Stimulated activated CD4-positive, alpha-beta T cell treated with anti-CD3 and anti-CD28 coated beads, Interleukin-2, amount 100 ng/mL, for 24 hours (primary cell): ENCODE measurements at regions not wholly inside any gene's neighbourhood (a gene's known extent, or its start where the extent isn't known, plus 50 kb on each side); places are given as distances from the start of the nearest gene placed in this dataset.
"Not testable (repeated sequence)": the region's sequence is repeated elsewhere in the genome, so short reads cannot be mapped to it uniquely, and the experiment has no call there.

Experiments
- DNase-seq, 2 donors: peaks; one replicate each; pipeline ENCODE4 v3.0.0-alpha.2; 2020

- DNase-seq, result no peak
These were observed 985.8 kb downstream of the TRAM1L1 start for GRCh38 chr4:116099596-116099995.

DNA sequence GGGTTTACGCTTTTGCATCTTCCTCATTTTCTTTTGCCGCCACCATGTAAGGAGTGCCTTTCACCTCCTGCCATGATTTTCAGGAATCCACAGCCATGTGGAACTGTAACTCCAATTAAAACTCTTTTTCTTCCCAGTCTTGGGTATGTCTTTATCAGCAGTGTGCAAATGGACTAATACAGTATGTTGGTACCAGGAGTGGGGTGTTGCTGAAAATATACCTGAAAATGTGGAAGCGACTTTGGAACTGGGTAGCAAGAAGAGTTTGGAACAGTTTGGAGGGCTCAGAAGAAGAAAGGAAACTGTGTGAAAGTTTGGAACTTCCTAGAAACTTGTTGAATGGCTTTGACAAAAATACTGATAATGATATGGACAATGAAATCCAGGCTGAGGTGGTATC, 983.9 kb upstream of the NDST4 start:
- DNase-seq, result not testable (repeated sequence)

- no peak for DNase-seq
These were observed 979.5 kb upstream of the NDST4 start for GRCh38 chr4:116092961-116093360.

GRCh38 chr4:116088771-116089170, 975.4 kb upstream of the NDST4 start:
- no peak for DNase-seq

GRCh38 chr4:116082808-116083366, 969.5 kb upstream of the NDST4 start:
- no peak for DNase-seq

DNA sequence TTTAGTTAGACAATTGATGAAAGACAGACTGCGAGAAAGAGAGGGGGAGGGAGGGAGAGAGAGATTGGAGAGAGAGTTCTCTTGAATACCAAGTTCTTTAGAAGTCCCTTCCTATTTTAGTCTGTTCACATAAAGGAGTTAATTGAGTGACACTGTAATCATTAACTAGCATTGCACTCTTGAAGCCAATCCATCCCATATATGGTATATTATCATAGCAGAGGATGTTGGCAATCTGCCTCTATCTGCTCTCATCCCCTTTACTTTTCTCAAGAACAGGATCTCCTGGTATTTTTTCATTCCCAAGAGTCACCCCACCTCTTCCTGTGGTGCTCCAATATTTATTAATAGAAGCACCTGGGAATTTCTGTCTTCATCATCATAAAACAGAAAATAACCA, 959.6 kb upstream of the NDST4 start:
- DNase-seq, result no peak

DNA sequence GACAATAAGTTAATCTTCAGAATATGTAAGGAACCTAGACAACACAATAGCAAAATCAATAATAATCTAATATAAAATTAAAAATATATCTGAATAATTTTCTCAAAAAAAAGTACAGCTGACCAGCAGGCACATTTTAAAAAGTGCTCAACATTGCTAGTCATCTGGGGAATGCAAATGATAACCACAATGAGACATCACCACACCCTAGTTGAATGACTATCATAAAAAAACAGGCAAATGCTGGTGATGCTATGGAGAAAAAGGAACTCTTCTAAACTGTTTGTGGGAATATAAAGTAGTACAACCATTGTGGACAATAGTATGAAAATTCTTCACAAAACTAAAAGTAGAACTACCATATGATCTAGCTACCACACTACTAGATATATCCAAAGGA, 956.9 kb upstream of the NDST4 start:
- no peak for DNase-seq

GRCh38 chr4:116066711-116067245, 953.4 kb upstream of the NDST4 start:
- DNase-seq, result no peak

GRCh38 chr4:116064331-116064730, 950.9 kb upstream of the NDST4 start:
- no peak for DNase-seq

DNA sequence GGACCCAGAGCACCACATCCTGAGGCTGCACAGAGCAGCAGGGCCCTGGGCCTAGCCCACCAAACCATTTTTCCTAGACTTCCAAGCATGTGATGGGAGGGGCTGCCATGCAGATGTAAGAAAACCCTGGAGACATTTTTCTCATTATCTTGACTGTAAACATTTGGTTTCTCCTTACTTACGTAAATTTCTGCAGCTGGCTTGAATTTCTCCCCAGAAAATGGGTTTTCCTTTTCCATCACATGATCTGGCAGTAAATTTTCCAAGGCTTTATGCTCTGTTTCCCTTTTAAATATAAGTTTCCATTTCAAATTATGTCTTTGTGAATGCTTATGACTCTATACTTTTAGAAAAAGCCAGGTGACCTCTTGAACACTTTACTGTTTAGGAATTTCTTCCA, 945.9 kb upstream of the NDST4 start:
- no peak for DNase-seq

DNA sequence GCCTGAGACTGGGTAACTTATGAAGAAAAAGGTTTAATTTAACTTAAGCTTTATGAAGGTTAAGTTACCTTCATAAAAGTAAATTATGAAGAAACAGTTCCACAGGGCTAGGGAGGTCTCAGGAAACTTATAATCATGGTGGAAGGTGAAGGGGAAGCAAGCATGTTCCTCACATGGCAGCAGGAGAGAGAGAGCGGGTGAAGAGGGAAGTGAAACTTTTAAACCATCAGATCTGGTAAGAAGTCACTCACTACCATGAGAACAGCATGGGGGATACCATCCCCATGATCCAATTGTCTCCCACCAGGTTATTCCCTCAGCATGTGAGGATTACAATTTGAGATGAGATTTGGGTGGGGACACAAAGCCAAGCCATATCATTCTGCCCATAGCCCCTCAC, 944.7 kb upstream of the NDST4 start:
- no peak for DNase-seq

GRCh38 chr4:116055857-116056827, 942.7 kb upstream of the NDST4 start:
- DNase-seq, result no peak

DNA sequence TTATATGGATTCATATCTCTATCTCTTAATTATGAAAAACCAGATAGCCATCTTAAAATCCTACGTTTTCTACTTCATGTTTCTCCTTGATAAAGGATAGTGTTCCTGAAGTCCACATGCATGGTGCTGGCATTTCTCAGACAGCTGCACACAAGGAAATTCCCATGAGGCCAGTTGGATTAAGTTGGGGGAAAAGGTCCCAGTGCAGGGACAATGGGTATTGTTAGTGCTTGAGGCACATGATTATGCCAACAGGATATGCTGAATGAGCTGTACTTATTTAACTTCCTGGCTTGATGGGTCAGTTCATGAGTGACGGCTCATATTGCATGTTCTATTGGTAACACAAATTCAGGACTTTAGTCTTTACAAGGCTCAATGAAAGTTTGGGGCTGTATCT, 913.9 kb upstream of the NDST4 start:
- no peak for DNase-seq

GRCh38 chr4:116024954-116025708, 911.7 kb upstream of the NDST4 start:
- DNase-seq, result no peak

DNA sequence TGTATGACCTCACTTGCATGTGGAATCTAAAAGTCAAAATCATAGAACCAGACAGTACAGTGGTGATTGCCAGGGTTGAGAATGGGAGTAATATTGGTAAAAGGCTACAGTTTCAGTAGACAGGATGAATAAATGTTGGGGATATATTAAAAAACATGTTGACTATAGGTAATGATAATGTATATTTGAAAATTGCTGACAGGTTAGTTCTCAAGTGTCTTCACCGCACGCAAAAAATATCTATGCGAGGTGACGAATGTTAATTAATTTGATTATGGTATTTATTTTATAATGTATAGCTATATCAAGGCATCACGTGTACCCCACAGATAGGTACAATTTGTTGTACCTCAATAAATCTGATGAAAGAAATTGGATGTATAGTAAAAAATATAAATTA, 909.6 kb upstream of the NDST4 start:
- DNase-seq, result no peak

DNA sequence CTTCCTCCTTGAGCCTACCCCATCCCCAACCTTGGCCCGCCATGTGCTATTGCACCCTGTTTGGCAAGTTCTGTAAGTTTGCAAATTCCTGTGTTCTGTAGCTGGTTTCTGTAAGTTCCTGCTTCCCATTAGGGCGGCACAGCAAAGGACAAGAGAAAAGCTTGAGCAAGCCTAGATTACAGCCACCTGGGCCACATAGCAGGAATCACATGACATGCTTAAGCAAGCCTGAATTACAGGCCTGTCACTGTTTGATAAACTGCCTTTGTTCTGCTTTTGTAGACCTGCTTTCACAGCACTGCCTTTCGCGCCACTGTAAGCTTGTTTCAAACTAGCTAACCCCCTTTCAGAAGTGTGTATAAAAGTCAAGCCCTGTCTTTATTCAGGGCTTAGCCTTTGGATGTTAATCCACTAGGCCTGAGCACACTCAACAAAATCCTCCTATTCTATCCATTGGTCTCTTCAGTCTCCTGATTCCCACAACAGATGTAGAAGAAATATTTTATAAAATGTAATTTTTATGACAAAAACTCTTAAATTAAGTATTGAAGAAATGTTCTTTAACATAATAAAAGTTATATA, 906.8 kb upstream of the NDST4 start:
- no peak for DNase-seq

DNA sequence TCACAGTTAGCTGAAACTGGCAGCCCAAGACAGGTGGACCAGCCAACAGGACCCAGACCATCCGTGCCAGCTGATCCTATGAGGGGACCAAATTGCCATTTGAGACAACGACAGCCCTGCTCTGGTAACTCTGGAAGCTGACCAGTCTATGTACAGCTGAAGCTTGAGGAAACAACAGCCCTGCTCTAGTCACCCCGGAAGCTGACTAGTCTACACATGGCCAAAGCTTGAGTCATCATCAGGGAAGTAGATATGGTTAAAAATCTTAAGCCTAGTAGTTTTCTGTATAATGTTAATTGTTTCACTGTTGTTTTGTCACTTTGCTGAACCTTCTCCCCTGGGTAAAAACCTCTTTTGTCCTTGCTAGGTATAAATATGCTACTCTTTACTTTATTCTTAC, 905.4 kb upstream of the NDST4 start:
- no peak for DNase-seq

DNA sequence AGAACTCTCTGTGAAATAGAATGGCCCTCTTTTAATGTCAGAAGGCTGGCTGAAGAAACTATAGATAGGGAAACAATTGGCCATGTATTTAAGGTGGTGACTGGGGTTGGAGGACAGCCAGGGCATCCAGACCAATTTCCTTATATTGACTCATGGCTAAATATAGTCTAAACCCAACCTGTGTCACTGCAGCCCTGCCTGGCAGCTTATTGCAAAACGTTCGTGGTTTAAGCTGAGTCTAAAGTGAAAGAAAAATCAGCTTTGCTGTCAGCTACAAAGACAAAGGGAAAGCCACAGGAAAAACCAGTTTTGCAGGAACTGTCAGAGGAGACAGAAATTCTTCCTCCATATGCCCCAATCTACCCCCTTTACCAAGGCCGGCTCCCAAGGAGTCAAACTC, 902.8 kb upstream of the NDST4 start:
- no peak for DNase-seq

GRCh38 chr4:116015549-116015948, 902.1 kb upstream of the NDST4 start:
- no peak for DNase-seq

DNA sequence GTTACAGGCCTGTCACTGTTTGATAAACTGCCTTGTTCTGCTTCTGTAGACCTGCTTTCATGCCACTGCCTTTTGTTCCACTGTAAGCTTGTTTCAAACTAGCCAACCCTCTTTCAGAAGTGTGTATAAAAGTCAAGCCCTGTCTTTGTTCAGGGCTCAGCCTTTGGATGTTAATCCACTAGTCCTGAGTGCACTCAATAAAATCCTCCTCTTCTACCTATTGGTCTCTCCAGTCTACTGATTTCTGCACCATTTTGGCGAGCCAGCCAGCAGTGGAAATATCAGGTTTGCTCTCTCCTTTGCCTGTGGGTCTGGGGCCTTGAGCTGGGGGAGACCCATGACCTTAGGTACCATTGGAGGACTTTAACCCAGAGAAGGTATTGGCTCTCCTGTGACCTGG, 901.6 kb upstream of the NDST4 start:
- no peak for DNase-seq

DNA sequence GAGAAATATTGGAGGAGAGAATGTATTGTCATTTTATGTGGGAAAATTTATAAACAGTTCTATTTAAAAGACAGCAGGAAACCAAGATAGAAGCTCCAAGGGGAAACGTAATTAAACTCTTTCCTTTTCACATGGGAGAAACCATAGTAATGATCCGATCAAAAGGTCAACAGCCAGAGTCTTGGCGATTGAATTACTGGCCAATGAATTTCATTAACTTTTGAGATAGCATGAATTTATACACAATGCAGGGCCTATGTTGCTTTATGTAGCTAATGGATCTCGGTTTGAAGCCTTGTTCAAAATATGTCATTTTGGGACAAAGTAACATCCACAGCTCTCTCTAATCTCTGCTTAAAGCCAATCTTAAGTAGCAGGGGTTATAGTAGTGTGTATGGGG, 897.5 kb upstream of the NDST4 start:
- DNase-seq, result no peak

GRCh38 chr4:116005806-116006088, 892.3 kb upstream of the NDST4 start:
- no peak for DNase-seq

DNA sequence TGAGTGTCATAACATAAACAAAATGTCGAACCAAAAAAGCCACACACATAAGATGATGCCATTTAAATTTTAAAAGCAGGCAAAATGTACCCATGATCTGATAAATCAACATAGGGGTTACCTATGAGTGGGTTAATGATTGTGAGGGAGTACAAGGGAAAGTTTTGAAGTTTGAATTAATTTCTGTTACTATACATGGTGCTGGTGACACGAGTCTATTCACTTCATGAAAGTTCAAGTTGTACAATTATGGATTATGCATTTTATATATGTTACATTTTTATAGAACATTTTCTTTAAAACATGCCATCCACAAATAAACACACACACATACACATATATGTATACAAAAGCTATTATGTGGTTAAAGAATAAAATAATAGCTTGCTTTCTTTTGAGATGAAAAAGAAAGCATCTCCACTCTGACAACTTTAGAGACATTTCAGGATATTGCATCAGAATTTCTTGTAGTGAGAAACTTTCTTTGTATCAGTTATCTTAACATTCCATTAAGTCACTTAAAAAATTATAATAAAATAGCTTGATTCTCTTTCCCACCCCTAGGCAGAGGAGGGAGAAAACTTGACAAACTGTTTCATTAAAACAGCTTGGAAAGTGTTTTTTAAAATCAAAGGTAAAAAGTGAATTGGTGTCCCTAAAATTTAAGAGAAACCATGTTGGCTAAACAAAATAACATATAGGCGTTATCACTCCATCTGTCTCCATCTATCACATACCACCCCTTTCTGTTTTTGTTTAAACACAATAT, 891.8 kb upstream of the NDST4 start:
- DNase-seq, result no peak
